ENCODE measurements at regions not wholly inside any gene's neighbourhood (a gene's known extent, or its start where the extent isn't known, plus 50 kb on each side); places are given as distances from the start of the nearest gene placed in this dataset.

- TF ChIP-seq POLR2A (IDR thresholded peaks at IDR 0.05): no peak
- TF ChIP-seq, protein P1, sequence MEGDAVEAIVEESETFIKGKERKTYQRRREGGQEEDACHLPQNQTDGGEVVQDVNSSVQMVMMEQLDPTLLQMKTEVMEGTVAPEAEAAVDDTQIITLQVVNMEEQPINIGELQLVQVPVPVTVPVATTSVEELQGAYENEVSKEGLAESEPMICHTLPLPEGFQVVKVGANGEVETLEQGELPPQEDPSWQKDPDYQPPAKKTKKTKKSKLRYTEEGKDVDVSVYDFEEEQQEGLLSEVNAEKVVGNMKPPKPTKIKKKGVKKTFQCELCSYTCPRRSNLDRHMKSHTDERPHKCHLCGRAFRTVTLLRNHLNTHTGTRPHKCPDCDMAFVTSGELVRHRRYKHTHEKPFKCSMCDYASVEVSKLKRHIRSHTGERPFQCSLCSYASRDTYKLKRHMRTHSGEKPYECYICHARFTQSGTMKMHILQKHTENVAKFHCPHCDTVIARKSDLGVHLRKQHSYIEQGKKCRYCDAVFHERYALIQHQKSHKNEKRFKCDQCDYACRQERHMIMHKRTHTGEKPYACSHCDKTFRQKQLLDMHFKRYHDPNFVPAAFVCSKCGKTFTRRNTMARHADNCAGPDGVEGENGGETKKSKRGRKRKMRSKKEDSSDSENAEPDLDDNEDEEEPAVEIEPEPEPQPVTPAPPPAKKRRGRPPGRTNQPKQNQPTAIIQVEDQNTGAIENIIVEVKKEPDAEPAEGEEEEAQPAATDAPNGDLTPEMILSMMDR (IDR thresholded peaks at IDR 0.05): no peak
- no peak for DNase-seq
- Histone ChIP-seq H3K4me3 (no peak overlapping the region), H3K27ac (no peak overlapping the region), H3K36me3 (replicated peaks in 1 of 2) (no peaks in the 10 kb centered on the region), H3K4me1 (replicated peaks in 1 of 2) (no peaks in the 10 kb centered on the region), H3K27me3 (no peaks in the 10 kb centered on the region), H3K9me3 (replicated peaks in 1 of 3) (peaks cover 0 to 4% (median 0%) of the 10 kb centered on the region in 3 donors)
- intact Hi-C loops (cut with DNase I): no loop called here
These were observed 147.9 kb upstream of the LUZP2 start for GRCh38 chr11:24348908-24349307.

DNA sequence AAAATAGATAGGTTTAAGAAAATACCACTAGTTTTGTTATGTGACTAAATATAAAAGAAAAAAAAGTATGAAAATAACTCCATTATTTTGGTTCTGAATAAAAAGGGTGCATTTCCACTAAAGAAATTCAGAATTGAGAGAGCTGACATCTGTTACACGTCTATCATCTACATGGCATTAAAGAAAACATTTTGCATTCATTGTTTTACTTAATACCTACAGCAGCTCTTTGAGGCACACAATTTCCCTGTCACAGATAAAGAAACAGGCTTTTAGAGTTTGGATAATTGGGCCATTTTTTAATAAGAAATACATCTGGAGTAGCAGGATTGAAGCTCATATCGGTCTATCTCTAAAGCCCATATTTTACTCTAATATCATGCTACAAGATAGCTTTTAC lies 145.7 kb upstream of the LUZP2 start:
- Histone ChIP-seq H3K4me3 (no peak overlapping the region), H3K9me3 (replicated peaks in 1 of 3) (peaks cover 0 to 4% (median 0%) of the 10 kb centered on the region in 3 donors), H3K27me3 (no peaks in the 10 kb centered on the region), H3K36me3 (replicated peaks in 1 of 2) (no peaks in the 10 kb centered on the region), H3K4me1 (replicated peaks in 1 of 2) (no peaks in the 10 kb centered on the region), H3K27ac (no peak overlapping the region)
- TF ChIP-seq, protein P1 (IDR thresholded peaks at IDR 0.05): no peak
- TF ChIP-seq POLR2A (IDR thresholded peaks at IDR 0.05): no peak
- intact Hi-C loops (cut with DNase I): no loop called here
- 41 to 69% (median 57%) methylated on average over 2 of the region's 2 CpGs for WGBS, 4 donors
- DNase-seq: no peak

DNA sequence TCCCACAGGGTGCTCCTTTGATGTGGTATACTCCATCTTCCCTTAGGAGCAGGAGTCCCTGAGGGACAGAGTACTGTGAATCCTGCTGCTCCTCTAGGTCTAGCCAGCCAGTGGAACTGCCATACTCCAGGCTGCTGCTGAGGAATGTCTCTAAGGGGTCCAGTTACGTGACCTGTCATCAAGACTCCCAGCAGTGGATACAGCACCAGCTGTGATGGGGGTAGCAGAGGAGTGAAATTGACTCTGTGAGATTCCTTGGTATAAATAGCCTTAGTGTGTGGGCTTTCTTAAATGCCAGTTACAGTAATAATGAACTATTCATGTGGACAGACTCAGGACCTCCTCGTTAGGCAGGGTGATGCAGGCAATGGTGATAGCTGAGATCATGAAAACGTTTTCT lies 140.4 kb upstream of the LUZP2 start:
- no peaks in the 10 kb centered on the region for H3K36me3 ChIP-seq (replicated peaks in 1 of 2)
- H3K9me3 ChIP-seq (replicated peaks in 1 of 3): peaks cover 0 to 4% (median 0%) of the 10 kb centered on the region in 3 donors
- no peaks in the 10 kb centered on the region for H3K27me3 ChIP-seq
- 62 to 82% (median 67%) methylated on average over 3 of the region's 3 CpGs for WGBS, 4 donors
- no peaks in the 10 kb centered on the region for H3K4me1 ChIP-seq (replicated peaks in 1 of 2)
- intact Hi-C loops (cut with DNase I): no loop called here
- H3K27ac ChIP-seq: no peak overlapping the region
- no peak for DNase-seq
- no peak overlapping the region for H3K4me3 ChIP-seq
- TF ChIP-seq POLR2A (IDR thresholded peaks at IDR 0.05): no peak
- TF ChIP-seq, protein P1 (IDR thresholded peaks at IDR 0.05): no peak

DNA sequence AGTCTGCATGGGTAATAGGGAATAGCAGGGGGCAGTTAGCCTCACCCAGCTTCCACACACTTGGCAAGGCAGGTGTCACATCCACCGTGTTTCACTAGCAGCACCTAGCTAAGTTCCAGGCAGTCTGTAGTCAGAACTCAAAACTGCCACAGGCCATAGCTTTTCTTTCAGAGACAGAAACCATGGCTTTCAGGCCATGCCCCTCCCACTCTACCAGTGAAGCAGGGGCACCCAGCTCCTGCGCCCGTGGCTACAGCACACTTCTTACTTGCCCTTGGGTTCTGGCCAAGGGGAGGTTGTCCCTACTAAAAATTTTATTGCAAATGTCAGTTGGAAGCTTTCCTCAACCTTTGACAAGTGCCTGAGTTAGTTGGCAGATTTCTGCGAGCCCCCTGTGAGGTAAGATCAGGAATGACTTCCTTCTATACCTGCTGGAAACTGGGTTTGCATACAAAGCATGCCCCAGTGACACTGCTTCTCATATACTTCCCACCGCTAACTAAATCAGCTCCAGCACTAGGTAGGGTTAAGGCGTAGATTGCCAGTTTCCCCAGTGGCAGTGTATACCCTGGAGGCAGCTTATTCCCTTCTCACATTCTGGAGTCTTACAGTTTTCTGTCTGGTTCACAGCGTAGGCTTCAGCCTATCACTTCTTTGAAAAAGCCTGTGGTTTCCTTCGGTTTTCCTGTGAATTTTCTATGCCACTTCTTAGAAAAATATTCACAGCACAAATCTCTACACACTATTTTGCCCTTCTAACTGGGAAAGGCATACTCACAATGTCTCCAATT lies 139.0 kb upstream of the LUZP2 start:
- no peak for TF ChIP-seq POLR2A (IDR thresholded peaks at IDR 0.05)
- TF ChIP-seq, protein P1 (IDR thresholded peaks at IDR 0.05): no peak
- intact Hi-C loops (cut with DNase I): no loop called here
- Histone ChIP-seq H3K9me3 (replicated peaks in 1 of 3) (peaks cover 0 to 4% (median 0%) of the 10 kb centered on the region in 3 donors), H3K4me1 (replicated peaks in 1 of 2) (no peaks in the 10 kb centered on the region), H3K27ac (no peak overlapping the region), H3K27me3 (no peaks in the 10 kb centered on the region), H3K36me3 (replicated peaks in 1 of 2) (no peaks in the 10 kb centered on the region), H3K4me3 (no peak overlapping the region)
- no peak for DNase-seq
- 71 to 73% (median 71%) methylated on average over 7 to 8 of the region's 8 CpGs for WGBS, 4 donors
